ENCODE measurements at regions not wholly inside any gene's neighbourhood (a gene's known extent, or its start where the extent isn't known, plus 50 kb on each side); places are given as distances from the start of the nearest gene placed in this dataset.

DNA sequence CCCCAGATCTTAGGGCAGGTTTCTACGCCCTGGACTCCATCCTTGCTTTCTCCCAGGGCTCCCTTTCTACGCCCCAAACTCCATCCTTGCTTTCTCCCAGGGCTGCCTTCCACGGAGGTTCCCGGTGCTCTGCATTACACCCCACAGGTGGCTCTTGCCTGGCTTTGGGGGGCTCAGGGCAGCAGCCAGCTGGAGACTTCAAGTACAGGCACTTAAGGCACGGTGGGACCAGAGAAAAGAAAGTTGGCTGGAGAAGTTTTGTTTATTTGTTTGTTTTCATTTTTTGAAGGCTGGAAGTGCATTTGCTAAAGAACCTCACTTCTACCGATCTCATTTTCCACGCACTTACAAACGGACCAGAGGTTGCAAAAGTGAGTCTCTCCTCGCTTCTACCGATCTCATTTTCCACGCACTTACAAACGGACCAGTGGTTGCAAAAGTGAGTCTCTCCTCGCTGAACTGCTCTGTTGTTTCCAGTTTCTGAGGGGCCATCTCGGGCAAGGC lies 103.8 kb upstream of the MED13L start:
- H3K4me3 ChIP-seq (ENCODE audit: low read depth, low read length): no peak overlapping the region

DNA sequence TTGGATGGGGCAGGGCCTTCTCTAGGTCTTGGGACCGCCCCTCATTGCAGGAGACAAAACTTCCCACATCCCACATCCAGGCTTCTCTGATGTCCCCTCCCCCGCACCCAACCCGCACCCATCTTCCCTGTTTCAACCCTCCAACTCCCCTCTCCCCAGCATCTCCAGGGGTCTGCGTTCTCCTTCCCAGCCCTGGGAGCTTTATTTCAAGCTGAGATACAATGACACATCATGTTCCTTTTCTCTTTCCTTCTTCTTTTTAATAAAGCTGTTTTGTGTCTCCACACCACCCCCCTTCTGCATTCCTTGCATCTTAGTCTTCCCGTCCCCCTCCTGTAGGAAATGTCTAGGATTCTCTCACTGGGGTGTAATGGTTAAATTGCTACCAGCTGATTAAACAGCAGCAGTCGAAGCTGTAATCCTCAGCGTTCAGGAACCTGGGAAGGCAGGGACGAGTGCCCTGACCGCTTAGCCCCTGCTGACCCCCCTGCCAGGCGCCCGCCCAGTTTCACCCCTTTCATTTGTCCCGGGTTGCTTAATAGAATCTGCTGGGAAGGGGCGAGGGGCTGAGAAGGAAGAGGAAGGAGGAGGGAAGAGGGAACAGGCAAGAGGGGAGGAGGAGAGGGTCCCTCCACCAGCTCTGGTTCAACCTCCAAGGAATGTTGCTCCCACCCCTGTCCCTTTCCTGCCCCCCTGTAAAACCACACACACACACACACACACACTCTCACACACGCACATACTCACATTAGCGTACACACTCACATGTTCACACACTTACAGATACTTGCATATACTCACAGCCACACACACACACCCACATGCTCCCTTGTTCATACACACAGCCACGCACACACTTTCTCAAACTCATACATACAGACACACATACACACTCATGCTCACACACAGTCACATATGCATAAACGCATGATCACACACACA lies 104.5 kb upstream of the MED13L start:
- H3K4me3 ChIP-seq (ENCODE audit: low read depth, low read length): no peak overlapping the region

DNA sequence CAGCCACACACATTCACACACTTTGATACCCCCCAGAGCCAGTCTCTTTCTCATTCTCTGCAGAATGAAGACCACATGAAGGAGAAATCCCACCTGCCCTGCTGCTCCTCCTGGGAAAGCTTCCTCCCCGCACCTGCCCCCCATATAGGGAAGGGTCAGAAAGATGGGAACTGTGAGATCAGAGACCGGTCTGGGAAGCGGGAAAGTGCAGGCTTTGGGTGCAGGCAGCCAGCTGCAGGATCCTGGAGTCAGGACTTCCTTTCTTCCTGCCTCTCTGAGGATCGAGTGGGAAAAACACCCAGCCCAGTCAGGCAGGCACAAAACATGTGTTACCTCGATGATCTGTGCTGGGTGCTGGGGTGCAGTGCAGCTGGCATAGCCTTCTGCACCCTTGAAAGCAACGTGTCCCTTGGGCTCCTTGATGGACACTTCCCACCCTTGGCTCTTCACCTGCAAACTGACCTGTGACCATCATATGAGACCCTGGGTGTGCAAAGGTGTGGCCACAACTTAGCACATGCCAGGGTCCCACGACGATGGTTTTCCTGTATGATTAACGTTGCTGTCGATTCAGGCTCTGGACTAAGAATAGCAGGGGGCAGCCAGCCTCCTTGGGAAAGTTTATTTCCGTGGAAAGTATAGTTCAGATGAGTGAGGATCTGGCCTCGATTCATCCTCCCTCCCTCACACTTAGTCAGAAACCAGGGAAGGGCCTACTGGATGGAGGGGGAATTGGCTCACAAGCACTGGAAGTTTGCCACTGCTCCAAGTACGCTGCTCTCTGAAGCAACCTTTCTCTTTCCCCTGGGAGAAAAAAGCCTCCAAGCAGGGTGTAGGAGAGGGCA lies 105.4 kb upstream of the MED13L start:
- no peak overlapping the region for H3K4me3 ChIP-seq (ENCODE audit: low read depth, low read length)

DNA sequence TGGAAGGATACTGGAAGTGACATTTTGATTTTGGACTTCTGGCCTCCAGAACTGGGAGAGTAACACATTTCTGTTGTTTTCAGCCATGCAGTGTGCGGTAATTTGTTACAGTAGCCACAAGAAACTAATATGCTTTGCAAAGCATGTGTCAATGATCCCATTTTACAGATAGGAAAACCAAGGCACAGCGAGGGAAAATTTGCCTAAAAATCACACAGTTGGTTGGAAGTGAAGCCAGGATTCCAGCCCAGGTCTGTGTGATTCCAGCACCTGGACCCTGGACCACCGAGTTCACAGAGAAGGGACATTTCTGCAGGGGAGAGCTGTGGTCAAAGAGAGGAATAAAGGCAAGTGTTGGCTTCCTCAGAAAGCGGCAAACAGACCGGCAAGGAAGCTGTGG lies 106.7 kb upstream of the MED13L start:
- no peak overlapping the region for H3K4me3 ChIP-seq (ENCODE audit: low read depth, low read length)

DNA sequence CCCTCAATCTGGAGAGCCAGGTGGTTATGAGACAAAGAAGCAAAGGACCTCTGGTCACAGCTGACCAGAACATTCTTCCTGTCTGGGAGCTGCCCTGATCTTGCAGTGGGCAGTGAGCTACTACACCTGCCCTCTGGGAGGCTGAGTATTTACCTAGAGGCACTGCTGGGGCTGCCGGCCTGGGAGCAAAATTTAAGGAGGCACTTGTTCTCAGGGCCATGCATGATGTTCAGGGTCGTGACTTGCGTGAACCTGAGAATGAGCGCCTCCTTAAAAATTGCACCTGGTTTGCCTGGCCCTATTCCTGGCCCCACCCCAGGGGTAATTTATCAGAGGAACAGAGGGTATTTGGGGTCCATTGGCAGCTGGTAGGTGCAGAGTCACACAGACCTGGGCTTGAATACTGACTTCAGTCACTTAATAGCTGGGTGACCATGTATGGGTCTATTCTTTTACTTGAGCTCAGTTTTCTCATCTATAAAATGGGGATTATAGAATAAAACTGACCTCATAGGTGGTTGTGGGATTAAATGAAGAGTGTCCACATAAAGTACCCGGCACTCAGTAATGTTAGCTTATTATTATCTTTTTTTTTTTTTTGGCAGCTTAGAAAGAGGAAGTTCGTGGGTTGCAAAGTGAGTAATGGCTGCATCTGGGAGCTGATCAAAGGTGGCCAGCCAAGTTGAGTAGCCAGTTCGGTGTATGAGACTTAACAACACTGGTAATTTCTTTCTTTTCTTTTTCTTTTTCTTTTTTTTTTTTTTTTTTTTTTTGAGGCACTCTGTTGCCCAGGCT lies 107.4 kb upstream of the MED13L start:
- no peak overlapping the region for H3K4me3 ChIP-seq (ENCODE audit: low read depth, low read length)

DNA sequence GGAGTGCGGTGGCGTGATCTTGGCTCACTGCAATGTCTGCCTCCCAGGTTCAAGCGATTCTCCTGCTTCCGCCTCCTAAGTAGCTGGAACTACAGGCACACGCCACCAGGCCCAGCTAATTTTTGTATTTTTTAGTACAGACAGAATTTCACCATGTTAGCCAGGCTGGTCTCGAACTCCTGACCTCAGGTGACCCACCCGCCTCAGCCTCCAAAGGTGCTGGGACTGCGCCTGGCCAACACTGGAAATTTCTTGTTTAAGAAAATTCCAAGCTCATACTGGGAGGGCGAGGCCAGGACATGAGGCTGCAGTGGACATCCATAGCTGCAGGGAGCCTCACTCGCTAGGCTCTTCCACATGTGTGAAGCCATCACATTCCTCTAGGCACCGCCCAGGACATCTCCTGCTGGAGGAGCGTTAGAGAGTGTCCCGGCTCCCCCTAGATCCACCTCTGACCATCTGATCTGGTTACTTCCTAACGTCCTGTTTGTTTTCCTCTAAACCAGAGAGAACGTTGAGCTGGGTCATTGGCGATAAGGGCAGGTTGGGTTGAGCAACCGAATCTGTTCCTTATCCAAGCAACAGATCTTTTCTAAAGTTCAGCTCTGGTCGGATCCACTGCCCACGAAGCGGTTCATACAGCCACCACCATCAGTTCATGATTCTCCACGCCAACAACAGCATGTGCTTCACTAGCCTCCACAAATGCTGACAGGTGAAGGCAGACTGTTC lies 108.2 kb upstream of the MED13L start:
- H3K4me3 ChIP-seq (ENCODE audit: low read depth, low read length): no peak overlapping the region

DNA sequence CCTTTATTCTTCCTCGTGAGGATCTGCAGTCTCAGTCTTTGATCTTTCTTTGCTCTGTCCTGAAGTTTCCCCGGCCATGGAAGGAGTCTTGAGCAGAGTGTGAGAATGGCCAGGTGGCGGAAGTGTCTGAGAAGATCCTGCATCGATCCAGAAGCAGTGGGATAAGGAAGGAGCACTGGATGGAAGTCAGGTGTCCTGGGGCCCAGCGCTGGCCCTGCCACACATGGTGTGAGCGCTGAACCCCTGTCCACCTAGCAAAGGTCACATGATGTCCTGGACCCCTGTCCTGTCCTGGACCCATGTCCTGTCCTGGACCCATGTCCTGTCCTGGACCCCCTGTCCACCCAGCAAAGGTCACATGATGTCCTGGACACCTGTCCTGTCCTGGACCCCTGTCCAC lies 111.8 kb upstream of the MED13L start:
- no peak overlapping the region for H3K4me3 ChIP-seq (ENCODE audit: low read depth, low read length)

DNA sequence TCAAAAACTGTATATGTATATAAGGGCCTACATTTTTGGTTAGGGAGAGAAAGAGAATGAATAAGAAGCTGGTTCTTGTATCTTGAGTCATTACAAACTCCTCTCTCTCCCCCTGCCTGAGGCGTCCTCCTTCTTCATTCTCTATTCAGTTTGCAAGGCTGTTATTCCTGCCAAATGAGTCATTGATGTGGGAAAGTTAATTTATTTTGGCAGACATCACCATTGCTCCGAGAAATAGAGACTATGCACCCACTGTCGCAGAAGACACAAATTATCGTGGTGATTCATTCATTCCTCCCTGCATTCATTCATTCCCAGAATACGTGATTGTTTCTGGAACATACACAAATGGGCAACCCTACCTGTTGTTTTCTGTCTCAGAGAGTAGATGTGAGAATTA lies 112.5 kb upstream of the MED13L start:
- H3K4me3 ChIP-seq (ENCODE audit: low read depth, low read length): no peak overlapping the region

DNA sequence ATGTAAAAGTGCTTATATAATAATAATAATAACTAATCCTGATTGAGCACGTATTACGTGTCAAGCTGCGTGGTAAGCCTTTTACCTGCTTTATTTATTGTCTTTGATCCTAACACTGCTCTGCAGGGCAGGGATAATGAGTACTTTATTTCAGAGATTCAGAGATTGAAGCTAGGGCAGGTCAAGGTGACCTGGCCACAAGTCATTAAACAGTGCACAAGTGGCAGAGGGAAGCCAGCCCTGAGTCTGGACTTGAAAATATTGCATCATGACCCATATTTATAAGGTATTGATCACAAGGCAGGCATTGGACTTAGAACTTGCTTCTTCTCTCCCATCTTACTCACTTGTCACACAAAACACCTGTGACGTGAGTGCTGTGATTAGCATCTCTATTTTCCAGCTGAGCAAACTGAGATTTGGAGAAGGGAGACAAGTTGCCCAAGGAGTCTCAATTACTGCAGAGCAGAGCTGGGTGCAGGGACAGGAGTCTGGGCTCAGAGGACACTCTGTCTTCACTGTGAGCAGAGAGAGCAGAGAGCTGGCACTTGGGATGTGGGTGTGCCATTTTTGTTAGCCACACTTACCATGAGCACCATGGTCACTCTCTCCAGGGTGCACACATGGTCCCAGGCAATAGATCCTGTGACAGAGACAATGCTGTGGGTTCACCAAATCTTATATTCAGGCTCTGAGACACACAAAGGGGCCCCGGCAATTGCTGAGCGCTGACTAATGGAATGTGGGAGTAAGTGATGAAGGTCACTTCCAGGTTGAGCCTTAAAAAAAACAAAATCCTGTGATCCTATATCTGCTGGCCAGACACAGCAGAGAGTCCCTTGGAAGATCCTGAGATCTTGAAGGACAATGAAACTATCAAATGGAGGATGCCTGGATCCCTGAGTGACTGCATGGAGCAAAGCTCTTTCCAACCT lies 113.2 kb upstream of the MED13L start:
- H3K4me3 ChIP-seq (ENCODE audit: low read depth, low read length): no peak overlapping the region

DNA sequence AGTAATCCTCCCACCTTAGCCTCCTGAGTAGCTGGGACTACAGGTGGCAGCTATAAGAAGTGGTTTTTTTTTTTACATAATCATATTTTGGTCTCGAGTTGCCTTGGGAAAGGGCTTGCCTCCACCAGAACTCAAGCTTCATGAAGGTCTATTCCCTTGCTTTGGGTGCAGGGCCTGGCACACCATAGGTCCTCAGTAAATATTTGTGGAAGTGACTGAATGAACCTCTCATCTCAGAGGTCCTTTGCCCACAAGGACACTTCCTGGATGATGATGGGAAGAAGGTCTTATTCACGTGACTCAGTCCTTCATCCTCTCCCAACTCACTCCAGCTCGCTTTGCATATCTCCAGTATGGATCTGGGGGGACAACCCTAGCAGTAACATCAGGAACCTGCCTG lies 114.0 kb upstream of the MED13L start:
- H3K4me3 ChIP-seq (ENCODE audit: low read depth, low read length): no peak overlapping the region

DNA sequence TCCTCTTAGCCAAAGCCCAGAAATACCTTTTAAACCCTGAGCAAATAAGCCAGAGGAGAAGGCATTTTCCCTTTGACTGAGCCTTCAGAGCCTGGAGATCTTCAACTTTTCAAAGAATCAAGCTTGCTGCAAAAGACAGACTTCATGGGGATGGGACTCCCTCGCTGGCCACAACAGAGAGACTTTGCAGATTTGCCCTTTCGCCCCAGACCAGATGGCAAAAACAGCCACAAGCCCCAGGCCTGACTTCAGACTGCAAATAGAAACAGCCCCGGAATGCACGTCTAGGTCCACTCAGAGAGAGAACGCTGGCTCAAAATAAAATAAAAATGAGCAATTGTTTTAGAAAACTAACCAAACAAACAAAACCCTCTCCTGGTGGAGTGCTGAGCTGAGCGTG lies 114.6 kb upstream of the MED13L start:
- no peak overlapping the region for H3K4me3 ChIP-seq (ENCODE audit: low read depth, low read length)

DNA sequence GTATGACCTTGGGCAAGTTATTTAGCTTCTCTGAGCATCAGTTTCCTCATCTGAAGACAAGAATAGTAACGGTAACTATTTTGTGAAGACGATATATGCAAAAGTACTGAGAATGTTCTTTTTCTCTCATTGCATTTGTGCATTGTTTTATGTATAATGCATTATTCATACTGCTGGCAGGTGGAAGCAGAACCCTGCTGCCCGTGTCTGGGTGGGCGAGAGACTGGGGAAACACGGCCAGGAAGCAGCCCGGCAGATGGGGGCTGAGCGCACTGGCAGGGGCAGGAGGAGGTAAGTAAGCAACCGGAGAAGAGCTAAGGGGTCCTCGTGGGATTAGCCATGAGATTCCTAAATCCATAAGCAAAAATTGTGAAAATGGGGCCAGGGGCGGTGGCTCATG lies 115.8 kb upstream of the MED13L start:
- no peak overlapping the region for H3K4me3 ChIP-seq (ENCODE audit: low read depth, low read length)

DNA sequence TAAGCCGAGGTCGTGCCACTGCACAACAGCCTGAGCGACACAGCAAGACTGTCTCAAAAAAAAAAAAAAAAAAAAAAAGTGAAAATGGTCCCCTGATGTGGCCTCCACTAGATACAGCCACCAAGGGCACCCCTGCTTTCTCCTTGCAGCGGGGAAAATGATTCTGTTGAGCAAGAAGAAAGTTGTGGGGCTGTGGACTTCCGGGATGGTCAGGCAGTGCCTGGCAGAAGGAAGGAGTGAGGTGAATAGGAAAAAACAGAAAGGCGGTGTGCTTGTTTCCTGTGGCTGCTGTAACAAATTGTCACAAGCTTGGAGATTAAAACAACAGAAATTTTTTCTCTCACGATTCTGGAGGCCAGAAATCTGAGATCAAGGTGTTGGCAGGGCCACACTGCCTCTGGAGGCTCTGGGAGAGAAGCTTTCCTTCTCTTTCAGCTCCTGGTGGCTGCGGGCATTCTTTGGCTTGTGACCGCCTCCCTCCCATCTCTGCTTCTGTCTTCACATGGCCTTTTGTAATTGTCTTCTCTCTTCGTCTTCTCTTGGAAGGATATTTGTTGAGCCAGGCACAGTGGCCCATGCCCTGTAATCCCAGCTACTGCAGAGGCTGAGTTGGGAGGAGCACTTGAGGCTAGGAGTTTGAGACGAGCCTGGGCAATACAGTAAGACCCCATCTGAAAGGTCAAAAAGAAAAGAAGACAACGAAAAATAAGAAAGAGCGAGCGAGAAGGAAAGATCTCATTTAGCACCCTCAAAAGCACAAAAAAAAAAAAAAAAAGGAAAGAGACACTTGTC lies 116.6 kb upstream of the MED13L start:
- no peak overlapping the region for H3K4me3 ChIP-seq (ENCODE audit: low read depth, low read length)

DNA sequence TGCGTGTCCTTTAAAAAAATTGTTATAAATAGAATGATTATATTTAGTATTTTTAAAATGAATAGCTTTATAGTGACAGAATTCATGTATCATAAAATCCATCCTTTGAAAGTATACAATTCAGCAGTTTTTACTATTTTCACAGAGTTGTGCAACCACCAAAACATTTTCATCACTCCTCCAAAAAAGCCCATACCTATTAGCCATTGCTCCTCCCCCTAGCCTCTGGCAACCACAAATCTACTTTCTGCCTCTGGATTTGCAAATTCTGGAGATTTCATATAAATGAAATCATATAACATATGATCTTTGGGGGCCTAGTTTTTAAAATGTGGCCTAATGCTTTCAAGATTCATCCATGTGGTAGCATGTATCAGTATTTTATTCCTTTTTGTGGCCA lies 117.9 kb upstream of the MED13L start:
- no peak overlapping the region for H3K4me3 ChIP-seq (ENCODE audit: low read depth, low read length)

DNA sequence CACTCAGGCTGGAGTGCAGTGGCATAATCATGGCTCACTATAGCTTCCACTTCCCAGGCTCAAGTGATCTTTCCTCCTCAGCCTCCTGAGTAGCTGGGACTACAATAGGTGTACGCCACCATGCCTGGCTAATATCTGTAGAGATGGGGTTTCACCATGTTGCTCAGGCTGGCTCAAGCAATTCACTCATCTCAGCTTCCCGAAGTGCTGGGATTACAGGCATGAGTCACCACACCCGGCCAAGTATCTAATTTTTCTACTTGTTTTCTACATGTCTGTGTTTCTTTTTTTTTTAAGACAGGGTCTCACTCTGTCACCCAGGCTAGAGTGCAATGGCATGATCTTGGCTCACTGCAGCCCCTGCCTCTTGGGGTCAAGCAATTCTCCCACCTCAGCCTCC lies 119.7 kb upstream of the MED13L start:
- H3K4me3 ChIP-seq (ENCODE audit: low read depth, low read length): no peak overlapping the region

DNA sequence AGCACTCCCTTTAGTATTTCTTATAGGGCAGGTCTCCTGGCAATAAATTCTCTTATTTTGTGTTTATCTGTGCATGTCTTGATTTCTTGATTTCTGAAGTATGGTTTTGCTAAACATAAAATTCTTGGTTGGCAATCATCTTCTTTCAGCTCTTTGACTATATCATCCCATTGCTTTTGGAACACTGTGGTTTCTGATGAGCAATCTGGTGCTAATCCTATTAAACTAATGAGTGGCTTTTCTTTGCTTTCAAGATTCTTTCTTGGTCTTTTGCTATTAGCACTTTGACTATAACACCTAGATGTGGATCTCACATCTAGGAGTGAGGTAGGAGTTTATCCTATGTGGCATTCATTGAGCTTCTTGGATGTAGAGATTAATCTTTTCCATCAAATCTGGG lies 120.7 kb upstream of the MED13L start:
- H3K4me3 ChIP-seq (ENCODE audit: low read depth, low read length): no peak overlapping the region

DNA sequence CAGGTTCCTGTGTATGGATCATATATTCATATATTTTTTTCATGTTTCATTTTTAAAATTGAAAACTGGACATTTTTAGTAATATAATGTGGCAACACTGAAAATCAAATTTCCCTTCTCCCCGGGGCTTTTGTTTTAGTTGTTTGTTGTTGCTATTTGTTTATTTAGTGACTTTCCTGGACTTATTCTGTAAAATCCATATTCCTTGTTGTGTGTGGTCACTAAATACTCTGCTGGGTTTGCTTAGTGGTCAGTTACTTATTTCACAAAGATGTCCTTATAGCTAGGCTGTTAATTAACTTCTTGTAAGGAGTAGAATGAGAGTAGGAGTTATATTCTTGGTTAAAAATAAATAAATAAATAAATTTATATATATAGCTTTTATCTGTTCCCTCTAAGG lies 121.6 kb upstream of the MED13L start:
- H3K4me3 ChIP-seq (ENCODE audit: low read depth, low read length): no peak overlapping the region

DNA sequence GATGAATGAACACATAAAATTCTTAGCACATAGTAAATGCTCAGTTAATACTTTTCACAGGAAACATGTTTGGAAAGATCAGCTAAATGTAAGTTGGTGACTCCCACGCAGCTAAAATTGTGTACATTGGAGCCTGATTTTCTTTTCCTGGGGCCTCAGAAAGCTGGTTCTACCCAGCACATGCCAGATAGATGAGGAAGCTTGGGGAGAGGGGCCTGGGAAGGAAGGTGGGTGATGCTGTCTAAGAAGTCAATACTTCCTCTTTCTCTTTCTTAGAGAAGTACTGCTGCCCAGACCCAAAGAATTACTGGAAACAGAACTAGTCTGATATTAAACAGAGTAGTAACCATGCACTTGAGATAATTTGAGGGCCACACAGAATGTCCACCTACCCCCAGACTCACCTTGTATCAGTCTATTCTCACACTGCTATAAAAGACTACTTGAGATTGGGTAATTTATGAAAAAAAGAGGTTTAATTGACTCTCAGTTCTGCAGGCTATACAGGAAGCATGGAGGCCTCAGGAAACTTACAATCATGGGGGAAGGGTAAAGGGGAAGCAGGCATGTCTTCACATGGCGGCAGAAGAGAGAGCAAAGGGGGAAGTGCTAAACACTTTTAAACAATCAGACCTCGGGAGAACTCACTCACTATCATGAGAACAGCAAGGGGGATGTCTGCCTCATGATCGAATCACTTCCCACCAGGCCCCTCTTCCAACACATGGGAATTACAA lies 123.3 kb upstream of the MED13L start:
- H3K4me3 ChIP-seq (ENCODE audit: low read depth, low read length): no peak overlapping the region
